Cardiac muscle cell (in vitro differentiated cells and primary cell): ENCODE measurements at regions not wholly inside any gene's neighbourhood (a gene's known extent, or its start where the extent isn't known, plus 50 kb on each side); places are given as distances from the start of the nearest gene placed in this dataset.

Source experiments
- DNase-seq, 2 donors: peaks; one replicate each; pipeline versions ENCODE4 v3.0.0 to v3.0.0-alpha.2; 2010 to 2017; ENCODE audit warnings: low read depth in 1 of 2, low spot score in 1 of 2
- H3K27ac ChIP-seq: fragments of 200-600 bp; sonication (generic); 2 replicates; pipeline ENCODE4 v1.5.1; 2016
- H3K27me3 ChIP-seq: fragments of 200-600 bp; sonication (generic); 2 replicates; pipeline ENCODE4 v1.6.0; 2016; ENCODE audit warnings: control low read depth
- H3K36me3 ChIP-seq: fragments of 200-600 bp; sonication (generic); 2 replicates; pipeline ENCODE4 v1.5.1; 2016; ENCODE audit warnings: control low read depth
- H3K4me1 ChIP-seq: fragments of 200-600 bp; sonication (generic); 2 replicates; pipeline ENCODE4 v1.8.1; 2017; ENCODE audit warnings: low read depth, mild to moderate bottlenecking, mixed run types
- H3K4me3 ChIP-seq: fragments of 200-600 bp; sonication (generic); 2 replicates; pipeline ENCODE4 v1.5.1; 2016; ENCODE audit warnings: mild to moderate bottlenecking
- H3K9me3 ChIP-seq: fragments of 200-600 bp; sonication (generic); 2 replicates; pipeline ENCODE4 v1.5.1; 2017; ENCODE audit warnings: low read depth, mild to moderate bottlenecking, control low read depth
- CTCF ChIP-seq: IDR thresholded peaks from 2 replicates; pipeline ENCODE4 v1.5.1; 2012; ENCODE audit warnings: low read depth, mild to moderate bottlenecking, low read length

GRCh38 chr15:60228619-60229018 is 169.2 kb downstream of the ANXA2 start:
- Histone ChIP-seq H3K4me1 (peaks cover 10% of the 10 kb centered on the region), H3K4me3 (no peak overlapping the region), H3K9me3 (no peaks in the 10 kb centered on the region), H3K27me3 (no peaks in the 10 kb centered on the region), H3K27ac (no peak overlapping the region), H3K36me3 (no peaks in the 10 kb centered on the region)
- TF ChIP-seq CTCF, result no peak
- DNase-seq, result no peak

GRCh38 chr15:60235951-60236710 is 161.7 kb downstream of the ANXA2 start:
- TF ChIP-seq CTCF, result no peak
- Histone ChIP-seq H3K27me3 (no peaks in the 10 kb centered on the region), H3K9me3 (no peaks in the 10 kb centered on the region), H3K27ac (no peak overlapping the region), H3K4me1 (peaks cover 5% of the 10 kb centered on the region), H3K4me3 (no peak overlapping the region), H3K36me3 (no peaks in the 10 kb centered on the region)
- DNase-seq, result no peak

GRCh38 chr15:60237446-60237845 is 160.3 kb downstream of the ANXA2 start:
- no peak overlapping the region for H3K4me3 ChIP-seq
- TF ChIP-seq CTCF, result no peak
- no peaks in the 10 kb centered on the region for H3K27me3 ChIP-seq
- peaks cover 5% of the 10 kb centered on the region for H3K4me1 ChIP-seq
- no peak for DNase-seq
- H3K27ac ChIP-seq, result no peak overlapping the region
- no peaks in the 10 kb centered on the region for H3K36me3 ChIP-seq
- H3K9me3 ChIP-seq, result no peaks in the 10 kb centered on the region

DNA sequence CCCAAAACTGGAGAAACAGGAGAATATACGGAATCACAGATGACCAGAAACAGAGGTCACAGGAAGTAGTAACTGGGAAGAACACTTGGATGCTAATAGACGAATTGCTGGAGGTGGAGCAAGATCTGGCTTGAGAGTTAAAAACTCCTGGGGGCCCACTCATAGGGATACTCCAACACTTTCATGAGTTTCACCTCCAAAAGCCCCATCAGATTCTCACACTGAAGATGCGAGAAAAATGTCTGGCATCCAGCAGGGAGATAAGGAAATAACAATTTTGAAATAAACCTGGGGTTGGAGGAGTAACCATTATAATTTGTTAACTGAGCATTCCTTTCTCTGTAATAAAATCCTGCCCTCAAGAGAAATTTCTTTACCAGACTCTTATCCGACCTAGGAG is 154.0 kb downstream of the ANXA2 start:
- Histone ChIP-seq H3K36me3 (no peaks in the 10 kb centered on the region), H3K4me1 (no peaks in the 10 kb centered on the region), H3K4me3 (no peak overlapping the region), H3K27ac (no peak overlapping the region), H3K9me3 (no peaks in the 10 kb centered on the region), H3K27me3 (no peaks in the 10 kb centered on the region)
- TF ChIP-seq CTCF, result no peak
- DNase-seq, result no peak

- Histone ChIP-seq H3K9me3 (no peaks in the 10 kb centered on the region), H3K27ac (no peak overlapping the region), H3K27me3 (no peaks in the 10 kb centered on the region), H3K4me3 (no peak overlapping the region), H3K36me3 (no peaks in the 10 kb centered on the region), H3K4me1 (no peaks in the 10 kb centered on the region)
- TF ChIP-seq CTCF, result no peak
- no peak for DNase-seq
Measured at GRCh38 chr15:60244813-60245212, 153.0 kb downstream of the ANXA2 start.

DNA sequence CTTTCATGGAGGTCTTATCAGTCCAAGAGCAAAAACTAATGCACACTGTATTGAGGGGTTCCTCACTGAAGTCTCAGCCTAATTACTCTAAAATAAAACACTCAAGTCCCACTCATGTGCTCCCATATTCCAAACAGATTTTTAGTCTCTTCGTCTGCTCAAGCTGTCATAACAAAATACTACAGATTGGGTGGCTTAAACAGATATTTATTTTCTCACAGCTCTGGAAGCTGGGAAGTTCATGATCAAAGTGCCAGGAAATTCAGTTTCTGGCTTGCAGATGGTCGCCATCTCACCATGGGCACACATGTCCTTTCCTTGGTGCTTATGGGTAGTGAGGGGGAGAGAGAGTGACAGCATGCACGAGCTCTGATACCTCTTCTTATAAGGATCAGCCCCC is 147.5 kb downstream of the ANXA2 start:
- no peaks in the 10 kb centered on the region for H3K9me3 ChIP-seq
- no peaks in the 10 kb centered on the region for H3K27me3 ChIP-seq
- H3K4me1 ChIP-seq, result no peaks in the 10 kb centered on the region
- no peak overlapping the region for H3K27ac ChIP-seq
- no peak for TF ChIP-seq CTCF
- H3K4me3 ChIP-seq, result no peak overlapping the region
- H3K36me3 ChIP-seq, result no peaks in the 10 kb centered on the region
- no peak for DNase-seq
